Mucosa of descending colon (tissue), 3 donors: ENCODE measurements at regions not wholly inside any gene's neighbourhood (a gene's known extent, or its start where the extent isn't known, plus 50 kb on each side); places are given as distances from the start of the nearest gene placed in this dataset.

Experiments
- ATAC-seq: fragments of 200-7000 bp; cut with Tn5 transposase; one replicate; pipeline ENCODE4 v1.9.1; 2020; ENCODE audit warnings: mild to moderate bottlenecking, moderate library complexity
- DNase-seq, 3 donors: peaks; one replicate each; pipeline ENCODE4 v3.0.0-alpha.2; 2020
- H3K36me3 ChIP-seq: fragments of 200-600 bp; one replicate; pipeline ENCODE4 v1.8.0; 2021; ENCODE audit warnings: low read depth, mild to moderate bottlenecking
- H3K4me1 ChIP-seq: fragments of 200-600 bp; one replicate; pipeline ENCODE4 v1.8.0; 2021; ENCODE audit warnings: low read depth, mild to moderate bottlenecking
- H3K4me3 ChIP-seq: fragments of 200-600 bp; one replicate; pipeline ENCODE4 v1.8.0; 2021; ENCODE audit warnings: mild to moderate bottlenecking
- H3K9me3 ChIP-seq: fragments of 200-600 bp; one replicate; pipeline ENCODE4 v1.8.0; 2021; ENCODE audit warnings: mild to moderate bottlenecking
- intact Hi-C, 2 donors: fragments of 100-400 bp; cut with DNase I in 1 of 2; cut with micrococcal nuclease in 1 of 2; formaldehyde crosslinking; loops; one replicate each; pipeline versions ENCODE4 v1.11.0 to v1.11.1; 2022; cut with DNase I, micrococcal nuclease
- TF ChIP-seq, protein P1 (sequence below): fragments of 200-600 bp; IDR thresholded peaks from one replicate; pipeline ENCODE4 v1.8.0; 2022; ENCODE audit warnings: antibody characterized with exemption, mild to moderate bottlenecking
- donor health status: DM: no; HTN: no; CAD: no; lungs with moderate emphysema.
- donor health status: DM: no; HTN: no; CAD: no.
- donor health status: DM: no; HTN: yes; CAD: no.

DNA sequence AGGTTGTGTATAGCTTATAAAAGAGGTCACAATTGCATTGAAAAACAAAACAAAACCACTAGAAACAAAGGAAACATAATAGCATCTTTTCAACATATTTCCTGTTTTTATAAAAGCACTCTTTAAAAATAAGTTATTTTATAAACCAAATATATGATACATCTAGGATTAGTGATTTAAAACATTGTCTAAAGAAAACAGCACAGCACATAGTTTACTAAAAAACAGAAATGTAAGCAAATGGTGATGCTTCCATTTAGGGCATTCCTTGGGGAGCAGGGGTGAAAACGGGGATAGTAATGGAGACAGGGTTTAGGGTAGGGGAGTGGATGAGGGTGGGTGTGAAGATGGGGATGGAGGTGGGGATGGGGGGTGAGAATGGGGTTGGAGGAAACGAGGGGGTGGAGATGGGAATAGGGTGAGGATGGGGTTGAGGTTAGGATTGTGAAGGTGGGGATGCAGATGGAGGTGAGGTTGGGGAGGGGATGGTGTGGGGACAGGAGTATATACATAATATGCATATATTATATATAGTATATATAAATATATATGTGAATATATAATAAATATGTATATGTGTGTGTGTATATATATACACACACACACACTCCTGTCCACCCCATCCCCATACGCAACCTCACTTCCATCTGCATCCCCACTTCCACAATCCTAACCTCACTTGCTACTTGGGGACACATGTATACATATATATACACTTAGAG, 1519.5 kb downstream of the CDH11 start:
- TF ChIP-seq, protein P1, sequence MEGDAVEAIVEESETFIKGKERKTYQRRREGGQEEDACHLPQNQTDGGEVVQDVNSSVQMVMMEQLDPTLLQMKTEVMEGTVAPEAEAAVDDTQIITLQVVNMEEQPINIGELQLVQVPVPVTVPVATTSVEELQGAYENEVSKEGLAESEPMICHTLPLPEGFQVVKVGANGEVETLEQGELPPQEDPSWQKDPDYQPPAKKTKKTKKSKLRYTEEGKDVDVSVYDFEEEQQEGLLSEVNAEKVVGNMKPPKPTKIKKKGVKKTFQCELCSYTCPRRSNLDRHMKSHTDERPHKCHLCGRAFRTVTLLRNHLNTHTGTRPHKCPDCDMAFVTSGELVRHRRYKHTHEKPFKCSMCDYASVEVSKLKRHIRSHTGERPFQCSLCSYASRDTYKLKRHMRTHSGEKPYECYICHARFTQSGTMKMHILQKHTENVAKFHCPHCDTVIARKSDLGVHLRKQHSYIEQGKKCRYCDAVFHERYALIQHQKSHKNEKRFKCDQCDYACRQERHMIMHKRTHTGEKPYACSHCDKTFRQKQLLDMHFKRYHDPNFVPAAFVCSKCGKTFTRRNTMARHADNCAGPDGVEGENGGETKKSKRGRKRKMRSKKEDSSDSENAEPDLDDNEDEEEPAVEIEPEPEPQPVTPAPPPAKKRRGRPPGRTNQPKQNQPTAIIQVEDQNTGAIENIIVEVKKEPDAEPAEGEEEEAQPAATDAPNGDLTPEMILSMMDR = no peak
- Histone ChIP-seq H3K4me3 (no peak overlapping the region), H3K9me3 (no peaks in the 10 kb centered on the region), H3K36me3 (no peaks in the 10 kb centered on the region), H3K4me1 (no peaks in the 10 kb centered on the region)
- intact Hi-C loops = no loop called here
- no peak for DNase-seq
- no peak for ATAC-seq

DNA sequence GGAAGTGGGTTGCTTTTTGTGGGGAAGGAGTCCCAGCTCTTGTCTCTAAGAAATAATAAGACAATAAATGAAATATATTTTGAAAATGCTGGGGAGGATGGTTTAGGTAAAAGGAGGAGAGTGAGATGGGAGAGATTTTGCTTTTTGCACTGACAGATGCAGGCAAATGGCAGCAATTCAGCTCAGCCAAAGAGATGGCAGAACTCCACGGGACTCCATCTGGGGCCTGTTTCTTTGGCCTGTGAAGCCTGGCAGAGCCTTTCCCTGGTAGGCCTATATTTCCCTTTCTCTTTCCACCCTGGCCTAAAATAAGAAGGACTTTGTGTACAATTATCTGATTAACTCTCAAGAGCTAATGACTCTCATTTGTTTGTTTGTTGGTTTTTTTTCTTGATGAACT, 1525.1 kb downstream of the CDH11 start:
- DNase-seq (no peak), ATAC-seq (no peak)
- intact Hi-C loops = no loop called here
- H3K4me1 ChIP-seq = no peaks in the 10 kb centered on the region
- H3K4me3 ChIP-seq = no peak overlapping the region
- H3K36me3 ChIP-seq = no peaks in the 10 kb centered on the region
- TF ChIP-seq, protein P1 = no peak
- no peaks in the 10 kb centered on the region for H3K9me3 ChIP-seq

- H3K36me3 ChIP-seq = no peaks in the 10 kb centered on the region
- intact Hi-C loops = no loop called here
- ATAC-seq (no peak), DNase-seq (no peak)
- H3K9me3 ChIP-seq = no peaks in the 10 kb centered on the region
- no peak overlapping the region for H3K4me3 ChIP-seq
- TF ChIP-seq, protein P1 = no peak
- H3K4me1 ChIP-seq = no peaks in the 10 kb centered on the region
These were observed 1529.0 kb downstream of the CDH11 start for GRCh38 chr16:63592852-63593251.

DNA sequence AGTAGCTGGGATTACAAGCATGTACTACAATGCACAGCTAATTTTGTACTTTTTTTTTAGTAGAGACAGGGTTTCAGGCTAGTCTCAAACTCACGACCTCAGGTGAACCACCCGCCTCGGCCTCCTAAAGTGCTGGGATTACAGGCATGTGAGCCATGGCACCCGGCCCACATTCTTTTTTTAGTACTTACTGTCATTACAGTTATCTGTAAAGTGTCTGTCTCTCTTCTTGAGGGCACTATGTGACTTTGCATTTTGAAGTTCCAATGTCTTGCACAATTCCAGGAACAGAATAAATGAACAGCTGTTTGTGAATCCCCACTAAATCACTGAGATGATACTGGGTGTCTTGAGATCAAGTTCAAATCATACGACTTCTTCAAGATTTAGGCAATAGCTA, 1540.3 kb downstream of the CDH11 start:
- Histone ChIP-seq H3K4me1 (no peaks in the 10 kb centered on the region), H3K4me3 (no peak overlapping the region), H3K36me3 (no peaks in the 10 kb centered on the region), H3K9me3 (no peaks in the 10 kb centered on the region)
- no peak for ATAC-seq
- intact Hi-C loops = no loop called here
- no peak for DNase-seq
- TF ChIP-seq, protein P1 = no peak

DNA sequence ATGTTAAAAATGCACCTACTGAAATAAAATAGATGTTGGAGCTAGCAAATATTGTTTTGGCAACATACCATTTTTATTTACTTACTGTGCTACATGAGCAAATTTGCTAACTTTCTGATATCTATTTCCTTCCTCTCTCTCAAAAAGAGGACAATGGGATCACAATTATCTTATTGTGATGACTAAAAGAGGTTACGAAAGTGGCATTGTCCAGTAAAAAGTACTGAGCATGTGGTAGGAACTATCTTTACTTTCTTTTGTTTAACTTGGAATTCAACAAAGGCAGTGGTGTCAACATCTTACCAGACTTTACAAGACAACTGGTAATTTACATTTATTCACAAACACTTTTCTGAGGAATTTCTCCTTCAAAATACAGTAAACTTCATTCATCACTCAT, 1542.6 kb upstream of the CDH8 start:
- intact Hi-C loops = no loop called here
- no peak for ATAC-seq
- Histone ChIP-seq H3K9me3 (no peaks in the 10 kb centered on the region), H3K36me3 (no peaks in the 10 kb centered on the region), H3K4me1 (no peaks in the 10 kb centered on the region), H3K4me3 (no peak overlapping the region)
- DNase-seq = no peak
- TF ChIP-seq, protein P1 = no peak

DNA sequence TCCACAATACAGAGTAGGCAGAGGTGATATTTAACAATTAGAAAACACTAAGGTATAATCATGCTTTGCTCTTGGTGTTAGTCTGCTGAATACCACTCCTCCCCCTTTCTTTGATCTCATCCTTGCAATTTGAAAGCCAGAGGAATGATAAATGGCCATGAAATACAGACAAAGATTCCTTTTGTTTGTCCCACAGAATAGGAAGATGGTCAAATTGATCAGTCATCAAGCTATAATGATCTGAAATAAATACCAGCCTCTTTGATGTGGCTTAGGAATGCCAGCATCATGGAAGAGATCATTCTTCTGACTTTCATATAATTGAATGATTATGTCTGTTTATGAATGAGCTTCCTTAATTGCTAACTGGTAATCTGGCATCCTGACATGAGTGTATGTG, 1541.7 kb upstream of the CDH8 start:
- DNase-seq (no peak), ATAC-seq (no peak)
- Histone ChIP-seq H3K4me3 (no peak overlapping the region), H3K36me3 (no peaks in the 10 kb centered on the region), H3K9me3 (no peaks in the 10 kb centered on the region), H3K4me1 (no peaks in the 10 kb centered on the region)
- TF ChIP-seq, protein P1 = no peak
- intact Hi-C loops = no loop called here
